ENCODE measurements at regions not wholly inside any gene's neighbourhood (a gene's known extent, or its start where the extent isn't known, plus 50 kb on each side); places are given as distances from the start of the nearest gene placed in this dataset.

- CTCF ChIA-PET: no interaction called here
- no peak overlapping the region for H3K27ac ChIP-seq (ENCODE audit: low read depth, low read length)
- peak; percentile 1 for DNase-seq (ENCODE audit: low read depth, low spot score)
- H3K27me3 ChIP-seq (ENCODE audit: control insufficient read depth, insufficient read depth, low read length): no peaks in the 10 kb centered on the region
- no peak overlapping the region for H3K4me3 ChIP-seq (ENCODE audit: low read depth, low read length)
- TF ChIP-seq, protein P1, sequence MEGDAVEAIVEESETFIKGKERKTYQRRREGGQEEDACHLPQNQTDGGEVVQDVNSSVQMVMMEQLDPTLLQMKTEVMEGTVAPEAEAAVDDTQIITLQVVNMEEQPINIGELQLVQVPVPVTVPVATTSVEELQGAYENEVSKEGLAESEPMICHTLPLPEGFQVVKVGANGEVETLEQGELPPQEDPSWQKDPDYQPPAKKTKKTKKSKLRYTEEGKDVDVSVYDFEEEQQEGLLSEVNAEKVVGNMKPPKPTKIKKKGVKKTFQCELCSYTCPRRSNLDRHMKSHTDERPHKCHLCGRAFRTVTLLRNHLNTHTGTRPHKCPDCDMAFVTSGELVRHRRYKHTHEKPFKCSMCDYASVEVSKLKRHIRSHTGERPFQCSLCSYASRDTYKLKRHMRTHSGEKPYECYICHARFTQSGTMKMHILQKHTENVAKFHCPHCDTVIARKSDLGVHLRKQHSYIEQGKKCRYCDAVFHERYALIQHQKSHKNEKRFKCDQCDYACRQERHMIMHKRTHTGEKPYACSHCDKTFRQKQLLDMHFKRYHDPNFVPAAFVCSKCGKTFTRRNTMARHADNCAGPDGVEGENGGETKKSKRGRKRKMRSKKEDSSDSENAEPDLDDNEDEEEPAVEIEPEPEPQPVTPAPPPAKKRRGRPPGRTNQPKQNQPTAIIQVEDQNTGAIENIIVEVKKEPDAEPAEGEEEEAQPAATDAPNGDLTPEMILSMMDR (IDR thresholded peaks at IDR 0.05; ENCODE audit: low read depth, low read length): no peak
- POLR2A ChIA-PET: no interaction called here
- H3K9me3 ChIP-seq (ENCODE audit: control insufficient read depth, insufficient read depth, low read length): no peaks in the 10 kb centered on the region
These were observed 290.0 kb upstream of the PLSCR5 start for GRCh38 chr3:146895026-146895749.

GRCh38 chr3:146894406-146894805, 289.3 kb upstream of the PLSCR5 start:
- H3K4me3 ChIP-seq (ENCODE audit: low read depth, low read length): no peak overlapping the region
- ChIA-PET CTCF (no interaction called here), POLR2A (no interaction called here)
- no peak overlapping the region for H3K27ac ChIP-seq (ENCODE audit: low read depth, low read length)
- no peaks in the 10 kb centered on the region for H3K27me3 ChIP-seq (ENCODE audit: control insufficient read depth, insufficient read depth, low read length)
- TF ChIP-seq, protein P1 (IDR thresholded peaks at IDR 0.05; ENCODE audit: low read depth, low read length): no peak
- H3K9me3 ChIP-seq (ENCODE audit: control insufficient read depth, insufficient read depth, low read length): no peaks in the 10 kb centered on the region
- DNase-seq (ENCODE audit: low read depth, low spot score): no peak

DNA sequence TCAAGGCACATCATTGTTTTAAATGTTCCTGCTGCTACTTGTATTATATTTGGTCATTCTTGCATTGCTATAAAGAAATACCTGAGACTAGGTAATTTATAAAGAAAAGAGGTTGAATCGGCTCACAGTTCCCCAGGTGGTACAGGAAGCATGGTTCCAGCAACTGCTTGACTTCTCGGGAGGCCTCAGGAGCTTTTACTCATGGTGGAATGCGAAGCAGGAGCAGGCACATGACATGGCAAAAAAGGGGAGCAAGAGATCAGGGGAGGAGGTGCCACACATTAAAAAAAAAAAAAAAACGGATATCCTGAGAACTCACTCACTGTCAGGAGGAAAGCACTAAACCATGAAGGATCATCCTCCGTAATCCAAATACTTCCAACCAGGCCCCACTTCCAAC, 286.9 kb upstream of the PLSCR5 start:
- CTCF ChIA-PET: no interaction called here
- POLR2A ChIA-PET: no interaction called here
- TF ChIP-seq, protein P1 (IDR thresholded peaks at IDR 0.05; ENCODE audit: low read depth, low read length): no peak
- H3K27ac ChIP-seq (ENCODE audit: low read depth, low read length): no peak overlapping the region
- DNase-seq (ENCODE audit: low read depth, low spot score): no peak
- no peak overlapping the region for H3K4me3 ChIP-seq (ENCODE audit: low read depth, low read length)
- H3K9me3 ChIP-seq (ENCODE audit: control insufficient read depth, insufficient read depth, low read length): no peaks in the 10 kb centered on the region
- no peaks in the 10 kb centered on the region for H3K27me3 ChIP-seq (ENCODE audit: control insufficient read depth, insufficient read depth, low read length)

GRCh38 chr3:146889626-146890025, 284.5 kb upstream of the PLSCR5 start:
- Histone ChIP-seq H3K27me3 (ENCODE audit: control insufficient read depth, insufficient read depth, low read length) (no peaks in the 10 kb centered on the region), H3K27ac (ENCODE audit: low read depth, low read length) (no peak overlapping the region), H3K4me3 (ENCODE audit: low read depth, low read length) (no peak overlapping the region), H3K9me3 (ENCODE audit: control insufficient read depth, insufficient read depth, low read length) (no peaks in the 10 kb centered on the region)
- CTCF ChIA-PET: no interaction called here
- DNase-seq (ENCODE audit: low read depth, low spot score): no peak
- POLR2A ChIA-PET: no interaction called here
- TF ChIP-seq, protein P1 (IDR thresholded peaks at IDR 0.05; ENCODE audit: low read depth, low read length): no peak

GRCh38 chr3:146888176-146888575, 283.0 kb upstream of the PLSCR5 start:
- H3K4me3 ChIP-seq (ENCODE audit: low read depth, low read length): no peak overlapping the region
- H3K27me3 ChIP-seq (ENCODE audit: control insufficient read depth, insufficient read depth, low read length): no peaks in the 10 kb centered on the region
- POLR2A ChIA-PET: no interaction called here
- CTCF ChIA-PET: no interaction called here
- no peak overlapping the region for H3K27ac ChIP-seq (ENCODE audit: low read depth, low read length)
- no peak for DNase-seq (ENCODE audit: low read depth, low spot score)
- H3K9me3 ChIP-seq (ENCODE audit: control insufficient read depth, insufficient read depth, low read length): no peaks in the 10 kb centered on the region
- TF ChIP-seq, protein P1 (IDR thresholded peaks at IDR 0.05; ENCODE audit: low read depth, low read length): no peak
